ENCODE measurements at regions not wholly inside any gene's neighbourhood (a gene's known extent, or its start where the extent isn't known, plus 50 kb on each side); places are given as distances from the start of the nearest gene placed in this dataset.
A peak's percentile ranks its signal among the peaks of the same experiment; 100 is the strongest.

DNA sequence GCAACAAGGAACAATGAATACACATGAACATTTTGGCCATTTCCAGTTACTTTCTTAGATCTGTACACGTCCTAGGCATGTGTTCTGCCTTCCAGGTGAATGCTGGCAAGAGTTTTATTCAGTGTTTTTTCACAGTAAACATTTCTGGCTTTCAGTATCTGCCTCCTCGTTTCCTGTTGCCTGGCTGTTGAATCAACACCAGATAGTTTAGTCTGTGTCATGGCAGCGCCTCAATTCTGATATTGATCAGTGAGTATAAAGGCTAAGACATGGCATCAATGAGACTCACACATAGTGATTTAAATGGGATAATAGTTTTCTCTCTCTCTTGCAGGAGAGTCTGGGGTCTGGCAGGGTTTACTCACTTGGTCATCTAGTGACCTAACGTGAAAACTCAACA is 266.9 kb upstream of the SLCO3A1 start:
- Histone ChIP-seq H3K27me3 (no peaks in the 10 kb centered on the region), H3K27ac (peak overlapping the region in 2 of 3 donors; percentile 34 to 57), H3K4me1 (no peaks in the 10 kb centered on the region), H3K4me3 (no peak overlapping the region), H3K9me3 (no peaks in the 10 kb centered on the region), H3K36me3 (no peaks in the 10 kb centered on the region)
- intact Hi-C loops (cut with DNase I), result no loop called here
- ATAC-seq (peak; percentile 74 to 95 (median 90)), DNase-seq (no peak)
- TF ChIP-seq POLR2A (IDR thresholded peaks at IDR 0.05) (no peak), CTCF (IDR thresholded peaks at IDR 0.05) (no peak)
- 25% methylated on average over 3 of the region's 4 CpGs for WGBS (ENCODE audit: insufficient coverage, low coverage, low lambda C conversion rate, missing lambda C conversion rate)

DNA sequence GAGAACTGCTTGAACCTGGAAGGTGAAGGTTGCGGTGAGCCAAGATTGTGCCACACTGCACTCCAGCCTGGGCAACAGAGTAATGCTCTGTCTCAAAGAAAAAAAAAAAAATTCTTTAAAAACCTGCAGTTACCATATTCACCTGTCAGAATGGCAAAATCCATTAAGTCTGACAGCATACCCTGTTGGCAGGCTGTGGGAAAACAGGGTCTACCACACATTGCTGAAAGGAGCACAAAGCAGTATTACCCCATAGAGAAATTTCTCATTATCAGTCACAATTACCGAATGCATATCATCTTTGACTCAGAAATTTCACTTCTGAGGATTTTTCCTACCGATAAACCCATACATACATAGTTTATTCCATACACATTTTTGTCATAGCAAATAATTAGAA is 264.1 kb upstream of the SLCO3A1 start:
- no peak overlapping the region for H3K27ac ChIP-seq
- H3K36me3 ChIP-seq, result no peaks in the 10 kb centered on the region
- H3K4me3 ChIP-seq, result no peak overlapping the region
- H3K9me3 ChIP-seq, result no peaks in the 10 kb centered on the region
- WGBS (ENCODE audit: insufficient coverage, low coverage, low lambda C conversion rate, missing lambda C conversion rate), result 70% methylated on average over 3 of the region's 3 CpGs
- H3K4me1 ChIP-seq, result no peaks in the 10 kb centered on the region
- H3K27me3 ChIP-seq, result no peaks in the 10 kb centered on the region
- intact Hi-C loops (cut with DNase I), result no loop called here
- ATAC-seq (no peak), DNase-seq (no peak)
- TF ChIP-seq POLR2A (IDR thresholded peaks at IDR 0.05) (no peak), CTCF (IDR thresholded peaks at IDR 0.05) (no peak)

GRCh38 chr15:91592567-91592966 is 260.9 kb upstream of the SLCO3A1 start:
- Histone ChIP-seq H3K27me3 (no peaks in the 10 kb centered on the region), H3K4me1 (no peaks in the 10 kb centered on the region), H3K36me3 (no peaks in the 10 kb centered on the region), H3K9me3 (no peaks in the 10 kb centered on the region), H3K27ac (no peak overlapping the region), H3K4me3 (no peak overlapping the region)
- intact Hi-C loops (cut with DNase I), result no loop called here
- 52% methylated on average over 2 of the region's 2 CpGs for WGBS (ENCODE audit: insufficient coverage, low coverage, low lambda C conversion rate, missing lambda C conversion rate)
- DNase-seq (no peak), ATAC-seq (no peak)
- TF ChIP-seq POLR2A (IDR thresholded peaks at IDR 0.05), result no peak
- TF ChIP-seq CTCF (IDR thresholded peaks at IDR 0.05), result no peak

- Histone ChIP-seq H3K36me3 (no peaks in the 10 kb centered on the region), H3K9me3 (no peaks in the 10 kb centered on the region), H3K4me3 (no peak overlapping the region), H3K27me3 (no peaks in the 10 kb centered on the region), H3K27ac (no peak overlapping the region), H3K4me1 (no peaks in the 10 kb centered on the region)
- intact Hi-C loops (cut with DNase I), result no loop called here
- TF ChIP-seq POLR2A (IDR thresholded peaks at IDR 0.05) (no peak), CTCF (IDR thresholded peaks at IDR 0.05) (no peak)
- ATAC-seq, result no peak
- DNase-seq, result no peak
Observed at GRCh38 chr15:91593067-91593466, 260.4 kb upstream of the SLCO3A1 start.

- intact Hi-C loops (cut with DNase I), result no loop called here
- Histone ChIP-seq H3K27ac (no peak overlapping the region), H3K4me3 (no peak overlapping the region), H3K27me3 (no peaks in the 10 kb centered on the region), H3K36me3 (no peaks in the 10 kb centered on the region), H3K9me3 (no peaks in the 10 kb centered on the region), H3K4me1 (no peaks in the 10 kb centered on the region)
- no peak for TF ChIP-seq POLR2A (IDR thresholded peaks at IDR 0.05)
- no peak for TF ChIP-seq CTCF (IDR thresholded peaks at IDR 0.05)
- DNase-seq (no peak), ATAC-seq (no peak)
- 64% methylated on average over 1 of the region's 1 CpG for WGBS (ENCODE audit: insufficient coverage, low coverage, low lambda C conversion rate, missing lambda C conversion rate)
Observed at GRCh38 chr15:91593653-91594052, 259.9 kb upstream of the SLCO3A1 start.
